H9 (cell line): ENCODE measurements at regions not wholly inside any gene's neighbourhood (a gene's known extent, or its start where the extent isn't known, plus 50 kb on each side); places are given as distances from the start of the nearest gene placed in this dataset.

ENCODE experiments used
- DNase-seq: peaks from one replicate; pipeline ENCODE4 v3.0.0-alpha.2; 2017
- H2AFZ ChIP-seq: one replicate; pipeline ENCODE4 v1.6.1; 2013; ENCODE audit warnings: mild to moderate bottlenecking, low read length, control low read depth, moderate library complexity
- H2AK5ac ChIP-seq: 2 replicates; pipeline ENCODE4 v1.6.1; 2013; ENCODE audit warnings: low read length, control low read depth, mixed read lengths; ENCODE audit not compliant: insufficient read length
- H2BK120ac ChIP-seq: one replicate; pipeline ENCODE4 v1.6.1; 2013; ENCODE audit warnings: low read depth, mild to moderate bottlenecking, low read length, control low read depth, inconsistent platforms; ENCODE audit not compliant: poor library complexity, severe bottlenecking
- H2BK12ac ChIP-seq: 2 replicates; pipeline ENCODE4 v1.6.1; 2013; ENCODE audit warnings: low read length, control low read depth, mixed read lengths, low read depth; ENCODE audit not compliant: insufficient read length
- H2BK15ac ChIP-seq: 2 replicates; pipeline ENCODE4 v1.6.1; 2013; ENCODE audit warnings: low read depth, low read length, control low read depth
- H2BK20ac ChIP-seq: one replicate; pipeline ENCODE4 v1.6.1; 2013; ENCODE audit warnings: low read depth, mild to moderate bottlenecking, low read length, control low read depth, inconsistent platforms; ENCODE audit not compliant: poor library complexity, severe bottlenecking
- H2BK5ac ChIP-seq: 2 replicates; pipeline ENCODE4 v1.6.1; 2013; ENCODE audit warnings: low read length, control low read depth, mixed read lengths; ENCODE audit not compliant: insufficient read length
- H3K14ac ChIP-seq: 2 replicates; pipeline ENCODE4 v1.6.1; 2013; ENCODE audit warnings: low read length, control low read depth; ENCODE audit not compliant: insufficient read depth
- H3K18ac ChIP-seq: 2 replicates; pipeline ENCODE4 v1.6.1; 2013; ENCODE audit warnings: low read depth, mild to moderate bottlenecking, mixed read lengths, low read length, control low read depth; ENCODE audit not compliant: insufficient read length
- H3K23ac ChIP-seq: 2 replicates; pipeline ENCODE4 v1.6.1; 2013; ENCODE audit warnings: low read length, control low read depth, mixed read lengths, low read depth; ENCODE audit not compliant: insufficient read length
- H3K23me2 ChIP-seq: 2 replicates; pipeline ENCODE4 v1.6.1; 2013; ENCODE audit warnings: low read depth, mild to moderate bottlenecking, mixed read lengths, low read length, control low read depth; ENCODE audit not compliant: insufficient read length, poor library complexity, severe bottlenecking
- H3K27ac ChIP-seq: 2 replicates; pipeline ENCODE4 v1.5.1; 2013; ENCODE audit warnings: low read length, control low read depth, mixed read lengths, low read depth; ENCODE audit not compliant: insufficient read length
- H3K27me3 ChIP-seq: 2 replicates; pipeline ENCODE4 v1.6.1; 2013; ENCODE audit warnings: low read length, control low read depth, inconsistent platforms; ENCODE audit not compliant: insufficient read depth
- H3K4ac ChIP-seq: 2 replicates; pipeline ENCODE4 v1.6.1; 2013; ENCODE audit warnings: low read depth, mild to moderate bottlenecking, control low read depth, inconsistent platforms, low read length, moderate library complexity
- H3K4me1 ChIP-seq: 2 replicates; pipeline ENCODE4 v1.6.1; 2013; ENCODE audit warnings: low read length, control low read depth, inconsistent platforms; ENCODE audit not compliant: insufficient read depth
- H3K4me2 ChIP-seq: 2 replicates; pipeline ENCODE4 v1.6.1; 2013; ENCODE audit warnings: low read length, control low read depth, mixed read lengths; ENCODE audit not compliant: insufficient read length, insufficient read depth
- H3K56ac ChIP-seq: 2 replicates; pipeline ENCODE4 v1.6.1; 2013; ENCODE audit warnings: low read depth, mild to moderate bottlenecking, mixed read lengths, low read length, control low read depth; ENCODE audit not compliant: insufficient read length
- H3K79me1 ChIP-seq: 2 replicates; pipeline ENCODE4 v1.6.1; 2013; ENCODE audit warnings: low read depth, mild to moderate bottlenecking, moderate library complexity, low read length, control low read depth, inconsistent platforms; ENCODE audit not compliant: insufficient read depth, poor library complexity, severe bottlenecking
- H3K79me2 ChIP-seq: 2 replicates; pipeline ENCODE4 v1.6.1; 2013; ENCODE audit warnings: low read length, control low read depth, inconsistent platforms; ENCODE audit not compliant: insufficient read depth
- H3K9ac ChIP-seq: 2 replicates; pipeline ENCODE4 v1.6.1; 2013; ENCODE audit warnings: low read length, control low read depth, mixed read lengths; ENCODE audit not compliant: insufficient read length; ENCODE audit errors: extremely low read depth
- H3K9me3 ChIP-seq: one replicate; pipeline ENCODE4 v1.6.1; 2013; ENCODE audit warnings: low read depth, low read length, inconsistent platforms; ENCODE audit not compliant: control insufficient read depth
- H3T11ph ChIP-seq: one replicate; pipeline ENCODE4 v1.6.1; 2013; ENCODE audit warnings: mild to moderate bottlenecking, low read length, control low read depth, inconsistent platforms
- H4K20me1 ChIP-seq: one replicate; pipeline ENCODE4 v1.6.1; 2013; ENCODE audit not compliant: control insufficient read depth, insufficient read length, insufficient read depth
- H4K5ac ChIP-seq: 2 replicates; pipeline ENCODE4 v1.6.1; 2013; ENCODE audit warnings: low read depth, mild to moderate bottlenecking, mixed read lengths, low read length, control low read depth; ENCODE audit not compliant: insufficient read length
- H4K8ac ChIP-seq: replicated peaks from 2 replicates; pipeline ENCODE4 v1.6.1; 2013; ENCODE audit warnings: low read length, control low read depth, mixed read lengths, low read depth; ENCODE audit not compliant: insufficient read length
- H4K91ac ChIP-seq: 2 replicates; pipeline ENCODE4 v1.6.1; 2013; ENCODE audit warnings: low read depth, mild to moderate bottlenecking, moderate library complexity, mixed read lengths, low read length, control low read depth; ENCODE audit not compliant: insufficient read length
- H3K27ac Mint-ChIP-seq, 3 experiments: 2 replicates in 2 of 3; 3 replicates in 1 of 3; pipeline ENCODE4 v1.8.0; 2020 to 2021; ENCODE audit warnings: mixed read lengths in 3 of 3, mild to moderate bottlenecking in 1 of 3, moderate library complexity in 1 of 3
- H3K27me3 Mint-ChIP-seq: 2 replicates; pipeline ENCODE4 v1.8.0; 2021; ENCODE audit warnings: low read depth, mild to moderate bottlenecking, moderate library complexity, mixed read lengths
- H3K36me3 Mint-ChIP-seq, 3 experiments: 2 replicates in 2 of 3; 3 replicates in 1 of 3; pipeline ENCODE4 v1.8.0; 2020 to 2021; ENCODE audit warnings: low read depth in 3 of 3, mixed read lengths in 3 of 3; ENCODE audit not compliant: insufficient read depth in 1 of 3
- H3K4me1 Mint-ChIP-seq, 2 experiments: 2 replicates each; pipeline ENCODE4 v1.8.0; 2020; ENCODE audit warnings: mixed read lengths in 2 of 2
- H3K4me3 Mint-ChIP-seq, 2 experiments: 2 replicates in 1 of 2; 3 replicates in 1 of 2; pipeline ENCODE4 v1.8.0; 2020 to 2021; ENCODE audit warnings: mild to moderate bottlenecking in 2 of 2, mixed read lengths in 2 of 2, moderate library complexity in 1 of 2
- H3K9me3 Mint-ChIP-seq, 2 experiments: 2 replicates in 1 of 2; 3 replicates in 1 of 2; pipeline ENCODE4 v1.8.0; 2020; ENCODE audit warnings: mild to moderate bottlenecking in 2 of 2, mixed read lengths in 2 of 2, moderate library complexity in 1 of 2
- CTCF ChIP-seq: fragments of 200-600 bp; sonication (generic); conservative IDR thresholded peaks from 3 replicates; pipeline ENCODE4 v1.8.0; 2021; ENCODE audit warnings: antibody characterized with exemption, mild to moderate bottlenecking
- WGBS: extraction: QIAGEN DNeasy Blood & Tissue Kit; methylation state at CpG from one replicate; pipeline ENCODE4 v1.1.7; 2013; ENCODE audit warnings: missing lambda C conversion rate, low lambda C conversion rate, mixed read lengths; ENCODE audit not compliant: insufficient read length; ENCODE audit errors: extremely low coverage; 5-methylcytosine and 5-hydroxymethylcytosine counted together

DNA sequence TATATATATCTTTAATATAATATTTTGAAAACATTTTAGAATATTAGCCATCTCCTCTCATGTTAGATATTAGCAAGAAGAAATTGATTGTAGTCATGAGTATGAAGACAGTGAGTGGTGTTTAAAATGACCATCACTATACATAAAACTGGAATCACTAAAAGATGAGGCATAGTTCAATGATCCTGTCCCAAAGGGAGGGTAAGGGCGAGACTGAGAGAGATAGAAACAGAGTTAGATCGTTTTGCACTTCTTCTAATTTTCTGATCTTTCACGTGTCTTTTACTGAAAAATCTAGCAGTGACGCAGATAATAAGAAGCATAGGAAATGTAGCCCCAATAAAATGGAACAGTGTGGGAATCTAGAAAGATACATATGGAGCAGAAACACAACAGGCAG lies 627.4 kb downstream of the SLC16A7 start:
- no peaks in the 10 kb centered on the region for H3K27me3 ChIP-seq
- no peak for TF ChIP-seq CTCF

More for the DNA sequence above, 627.4 kb downstream of the SLC16A7 start:
- Histone ChIP-seq H2BK5ac (no peak overlapping the region), H3T11ph (no peak overlapping the region), H3K56ac (no peak overlapping the region), H2AK5ac (no peak overlapping the region), H2AFZ (no peak overlapping the region), H2BK12ac (no peak overlapping the region), H2BK120ac (no peak overlapping the region), H3K4ac (no peak overlapping the region), H3K9ac (no peak overlapping the region), H3K4me2 (no peak overlapping the region), H3K18ac (no peak overlapping the region), H4K91ac (no peak overlapping the region), H4K8ac (no peak overlapping the region), H3K79me2 (no peaks in the 10 kb centered on the region), H3K79me1 (no peaks in the 10 kb centered on the region), H3K23ac (no peak overlapping the region), H2BK15ac (no peak overlapping the region), H3K14ac (no peak overlapping the region), H3K23me2 (no peaks in the 10 kb centered on the region), H2BK20ac (no peak overlapping the region), H3K4me1 (no peaks in the 10 kb centered on the region), H4K5ac (no peak overlapping the region), H4K20me1 (no peaks in the 10 kb centered on the region), H3K9me3 (no peaks in the 10 kb centered on the region), H3K27ac (no peak overlapping the region)
- no peaks in the 10 kb centered on the region for H3K4me1 Mint-ChIP-seq
- no peaks in the 10 kb centered on the region for H3K27me3 Mint-ChIP-seq
- H3K36me3 Mint-ChIP-seq: peaks cover 0 to 6% (median 0%) of the 10 kb centered on the region in 3 experiments; a peak in 1 of 7 replicates
- no peak overlapping the region for H3K27ac Mint-ChIP-seq
- H3K4me3 Mint-ChIP-seq: no peak overlapping the region
- no peak for DNase-seq
- WGBS: no CpG with 5 or more reads among the region's 4 CpGs
- H3K9me3 Mint-ChIP-seq: peaks cover 0 to 6% of the 10 kb centered on the region in 2 experiments; a peak in 3 of 5 replicates
